ENCODE measurements at regions not wholly inside any gene's neighbourhood (a gene's known extent, or its start where the extent isn't known, plus 50 kb on each side); places are given as distances from the start of the nearest gene placed in this dataset.

- no peak for TF ChIP-seq ZBTB21 (CRISPR knock-in tag; IDR thresholded peaks at IDR 0.05; ENCODE audit: borderline replicate concordance)
- TF ChIP-seq GABPB1 (CRISPR knock-in tag; IDR thresholded peaks at IDR 0.05): no peak
- TF ChIP-seq CREB1 (CRISPR knock-in tag; IDR thresholded peaks at IDR 0.05): no peak
- no peak for TF ChIP-seq OVOL2 (CRISPR knock-in tag; IDR thresholded peaks at IDR 0.05; ENCODE audit: borderline replicate concordance)
- TF ChIP-seq CREM (CRISPR knock-in tag; IDR thresholded peaks at IDR 0.05): no peak
- no peak for TF ChIP-seq ATF2 (CRISPR knock-in tag; IDR thresholded peaks at IDR 0.05; ENCODE audit: borderline replicate concordance, low read depth)
- TF ChIP-seq NFATC4 (CRISPR knock-in tag; IDR thresholded peaks at IDR 0.05): no peak
- no peak for TF ChIP-seq ZNF281 (CRISPR knock-in tag; IDR thresholded peaks at IDR 0.05)
Measured at GRCh38 chr20:52420805-52421204, 229.2 kb upstream of the ZFP64 start (continued).

- Mint-ChIP-seq H3K27ac (no peak overlapping the region), H3K9me3 (peaks cover 30% of the 10 kb centered on the region), H3K4me3 (no peak overlapping the region), H3K27me3 (ENCODE audit: low read depth) (peaks cover 4% of the 10 kb centered on the region; the same call in 1 of the 2 replicates), H3K36me3 (peaks cover 2% of the 10 kb centered on the region), H3K4me1 (no peaks in the 10 kb centered on the region)
- ChIA-PET CTCF (no interaction called here), POLR2A (no interaction called here)
- DNase-seq (ENCODE audit: low spot score): no peak
- ATAC-seq: no peak
- no peak for TF ChIP-seq AR (CRISPR knock-in tag; IDR thresholded peaks at IDR 0.05)
- no peak for TF ChIP-seq NFATC4 (CRISPR knock-in tag; IDR thresholded peaks at IDR 0.05)
- TF ChIP-seq PRRX2 (CRISPR knock-in tag; IDR thresholded peaks at IDR 0.05): no peak
- TF ChIP-seq NR1H2 (CRISPR knock-in tag; IDR thresholded peaks at IDR 0.05): no peak
- no peak for TF ChIP-seq USF2 (CRISPR knock-in tag; IDR thresholded peaks at IDR 0.05)
- no peak for TF ChIP-seq MLX (CRISPR knock-in tag; IDR thresholded peaks at IDR 0.05)
- no peak for TF ChIP-seq GABPB1 (CRISPR knock-in tag; IDR thresholded peaks at IDR 0.05)
- TF ChIP-seq ELF4 (CRISPR knock-in tag; IDR thresholded peaks at IDR 0.05; ENCODE audit: low read depth): no peak
- TF ChIP-seq SMAD4 (CRISPR knock-in tag; IDR thresholded peaks at IDR 0.05): no peak
- TF ChIP-seq ATF6 (CRISPR knock-in tag; IDR thresholded peaks at IDR 0.05): no peak
- TF ChIP-seq CTCF (IDR thresholded peaks at IDR 0.05): no peak
- no peak for TF ChIP-seq ZNF671 (CRISPR knock-in tag; IDR thresholded peaks at IDR 0.05)
- no peak for TF ChIP-seq E2F1 (CRISPR knock-in tag; IDR thresholded peaks at IDR 0.05)
- TF ChIP-seq EMX1 (CRISPR knock-in tag; IDR thresholded peaks at IDR 0.05): no peak
- no peak for TF ChIP-seq ETV6 (CRISPR knock-in tag; IDR thresholded peaks at IDR 0.05)
- TF ChIP-seq NFE2L1 (CRISPR knock-in tag; IDR thresholded peaks at IDR 0.05): no peak
- no peak for TF ChIP-seq ZNF232 (CRISPR knock-in tag; IDR thresholded peaks at IDR 0.05)
- TF ChIP-seq SOX15 (CRISPR knock-in tag; IDR thresholded peaks at IDR 0.05): no peak
Measured at GRCh38 chr20:52419205-52419604, 227.6 kb upstream of the ZFP64 start.

All from WTC11 (cell line).